HCT116 (cell line): ENCODE measurements at regions not wholly inside any gene's neighbourhood (a gene's known extent, or its start where the extent isn't known, plus 50 kb on each side); places are given as distances from the start of the nearest gene placed in this dataset.

Experiments used
- ATAC-seq: fragments of 200-7000 bp; cut with Tn5 transposase; 2 replicates; pipeline ENCODE4 v1.9.1; 2020; ENCODE audit warnings: mild to moderate bottlenecking, moderate library complexity
- BruUV-seq: library from RNA; stranded (reverse); fragments of 400-500 nt; replicated peaks from 2 replicates; lab custom pipeline; 2021; lab: Mats Ljungman, UMichigan
- CTCF ChIA-PET: fragments of 300-600 bp; sonication (Branson Sonifier 250); formaldehyde crosslinking; loops from one replicate; lab custom pipeline; 2021; ENCODE audit warnings: antibody characterized with exemption; lab: Charles Lee
- POLR2A ChIA-PET: fragments of 300-600, 350-600 bp; sonication (Branson Sonifier 250); formaldehyde crosslinking; loops from one replicate; lab custom pipeline; 2021; ENCODE audit warnings: antibody characterized with exemption; lab: Charles Lee
- RAD21 ChIA-PET, 2 experiments: fragments of 300-600 bp; sonication (Branson Sonifier 250); formaldehyde crosslinking; loops; one replicate each; lab custom pipeline; 2023; ENCODE audit warnings: low total read pairs in 2 of 2; ENCODE audit not compliant: uncharacterized antibody in 2 of 2, unreplicated experiment in 2 of 2, low non-redundant PET in 1 of 2; lab: Charles Lee
- DNase-seq: peaks from one replicate; pipeline ENCODE4 v3.0.0-alpha.2; 2010; ENCODE audit warnings: low read depth, low spot score
- H2AFZ ChIP-seq: fragments of 200-600 bp; shearing (Covaris generic), sonication (generic); 2 replicates; pipeline ENCODE4 v1.6.1; 2017; ENCODE audit warnings: low read depth, mixed run types, mixed read lengths, antibody characterized with exemption, low read length; ENCODE audit not compliant: poor library complexity, severe bottlenecking
- H3K27ac ChIP-seq: 2 replicates; pipeline ENCODE4 v1.5.1; 2012; ENCODE audit warnings: low read depth, low read length
- H3K27me3 ChIP-seq: fragments of 200-600 bp; sonication (generic); 2 replicates; pipeline ENCODE4 v1.6.1; 2016; ENCODE audit warnings: mixed run types, low read length, mixed read lengths; ENCODE audit not compliant: insufficient read depth
- H3K36me3 ChIP-seq, 2 experiments: fragments of 200-500 bp in 1 of 2; fragments of 200-600 bp in 1 of 2; sonication (Bioruptor generic) in 1 of 2; sonication (generic) in 1 of 2; 2 replicates each; pipeline versions ENCODE4 v1.5.1 to v1.6.1; 2014 to 2016; ENCODE audit warnings: low read length in 2 of 2, inconsistent platforms in 1 of 2, mixed read lengths in 1 of 2, mixed run types in 1 of 2; ENCODE audit not compliant: insufficient read depth in 2 of 2, control insufficient read depth in 1 of 2
- H3K4me1 ChIP-seq, 2 experiments: fragments of 200-600 bp in 1 of 2; sonication (generic) in 1 of 2; 2 replicates each; pipeline versions ENCODE4 v1.5.1 to v1.6.1; 2012 to 2017; ENCODE audit warnings: low read length in 2 of 2, inconsistent platforms in 1 of 2, mild to moderate bottlenecking in 1 of 2, mixed read lengths in 1 of 2, mixed run types in 1 of 2, moderate library complexity in 1 of 2; ENCODE audit not compliant: insufficient read depth in 2 of 2, control insufficient read depth in 1 of 2
- H3K4me2 ChIP-seq: fragments of 200-600 bp; sonication (generic); 2 replicates; pipeline ENCODE4 v1.6.1; 2017; ENCODE audit warnings: mixed run types, low read length, mixed read lengths
- H3K4me3 ChIP-seq, 2 experiments: fragments of 200-600 bp in 1 of 2; sonication (generic) in 1 of 2; replicated peaks in 1 of 2; 2 replicates each; pipeline ENCODE4 v1.5.1; 2011 to 2016; ENCODE audit warnings: low read length in 2 of 2, control low read depth in 1 of 2, low read depth in 1 of 2, mild to moderate bottlenecking in 1 of 2, mixed read lengths in 1 of 2, mixed run types in 1 of 2
- H3K79me2 ChIP-seq: fragments of 200-600 bp; sonication (generic); 2 replicates; pipeline ENCODE4 v1.6.1; 2017; ENCODE audit warnings: mild to moderate bottlenecking, mixed run types, low read length, moderate library complexity, mixed read lengths; ENCODE audit not compliant: insufficient read depth
- H3K9ac ChIP-seq: fragments of 200-600 bp; sonication (generic); 2 replicates; pipeline ENCODE4 v1.6.1; 2016; ENCODE audit warnings: low read length, mixed read lengths
- H3K9me2 ChIP-seq: fragments of 200-600 bp; sonication (generic), shearing (Covaris generic); 2 replicates; pipeline ENCODE4 v1.6.1; 2017; ENCODE audit warnings: mixed run types, mild to moderate bottlenecking, moderate library complexity; ENCODE audit not compliant: insufficient read depth
- H3K9me3 ChIP-seq, 2 experiments: fragments of 200-500 bp in 1 of 2; fragments of 200-600 bp in 1 of 2; sonication (Bioruptor generic) in 1 of 2; sonication (generic) in 1 of 2; 2 replicates each; pipeline ENCODE4 v1.6.1; 2014 to 2017; ENCODE audit warnings: low read length in 2 of 2, mixed read lengths in 2 of 2, inconsistent platforms in 1 of 2, low read depth in 1 of 2, mild to moderate bottlenecking in 1 of 2, mixed run types in 1 of 2, moderate library complexity in 1 of 2; ENCODE audit not compliant: control insufficient read depth in 1 of 2, insufficient read depth in 1 of 2
- H4K20me1 ChIP-seq: fragments of 200-600 bp; sonication (generic), shearing (Covaris generic); 2 replicates; pipeline ENCODE4 v1.6.1; 2017; ENCODE audit warnings: mixed run types, mild to moderate bottlenecking, moderate library complexity; ENCODE audit not compliant: insufficient read depth
- ATF3 ChIP-seq: IDR thresholded peaks from 2 replicates; pipeline ENCODE4 v1.6.1; 2012
- CBX3 ChIP-seq: IDR thresholded peaks from 2 replicates; pipeline ENCODE4 v1.6.1; 2012; ENCODE audit warnings: low read depth
- CEBPB ChIP-seq: IDR thresholded peaks from 2 replicates; pipeline ENCODE4 v1.6.1; 2012; ENCODE audit warnings: low read depth
- CTCF ChIP-seq, 3 experiments: fragments of 200-600 bp in 1 of 3; sonication (generic) in 1 of 3; IDR thresholded peaks in 2 of 3; conservative IDR thresholded peaks in 1 of 3; 2 replicates each; pipeline ENCODE4 v1.5.1; 2012 to 2017; ENCODE audit warnings: low read depth in 2 of 3, low read length in 2 of 3, antibody characterized with exemption in 1 of 3, borderline replicate concordance in 1 of 3, control low read depth in 1 of 3, mild to moderate bottlenecking in 1 of 3, mixed read lengths in 1 of 3, mixed run types in 1 of 3, moderate library complexity in 1 of 3; ENCODE audit not compliant: insufficient read depth in 1 of 3
- ELF1 ChIP-seq: IDR thresholded peaks from 2 replicates; pipeline ENCODE4 v1.6.1; 2012; ENCODE audit warnings: low read depth, borderline replicate concordance
- EZH2phosphoT487 ChIP-seq: fragments of 200-600 bp; IDR thresholded peaks from 2 replicates; pipeline ENCODE4 v1.6.1; 2018; ENCODE audit warnings: antibody characterized with exemption, borderline replicate concordance
- FOSL1 ChIP-seq: IDR thresholded peaks from 2 replicates; pipeline ENCODE4 v1.6.1; 2012; ENCODE audit warnings: low read depth
- JUND ChIP-seq: IDR thresholded peaks from 2 replicates; pipeline ENCODE4 v1.6.1; 2012
- POLR2A ChIP-seq: IDR thresholded peaks from 2 replicates; pipeline ENCODE4 v1.7.0; 2011; ENCODE audit warnings: borderline replicate concordance; ENCODE audit not compliant: insufficient read depth, insufficient read length; ENCODE audit errors: extremely low read depth
- RAD21 ChIP-seq: IDR thresholded peaks from 2 replicates; pipeline ENCODE4 v1.6.1; 2012; ENCODE audit warnings: low read depth, mild to moderate bottlenecking
- REST ChIP-seq: IDR thresholded peaks from 2 replicates; pipeline ENCODE4 v1.6.1; 2012; ENCODE audit warnings: low read depth
- SIN3A ChIP-seq: IDR thresholded peaks from 2 replicates; pipeline ENCODE4 v1.6.1; 2012; ENCODE audit warnings: low read depth
- SRF ChIP-seq: IDR thresholded peaks from 2 replicates; pipeline ENCODE4 v1.6.1; 2012; ENCODE audit warnings: low read depth
- TCF7L2 ChIP-seq: IDR thresholded peaks from 2 replicates; pipeline ENCODE4 v1.7.0; 2011; ENCODE audit warnings: borderline replicate concordance, inconsistent platforms; ENCODE audit not compliant: insufficient read depth, insufficient read length; ENCODE audit errors: extremely low read depth
- ZNF274 ChIP-seq: fragments of 200-500 bp; sonication (Bioruptor generic); IDR thresholded peaks from 2 replicates; pipeline ENCODE4 v1.6.1; 2014; ENCODE audit warnings: mild to moderate bottlenecking, low read depth, low read length, inconsistent platforms
- intact Hi-C: fragments of 100-400 bp; cut with micrococcal nuclease; formaldehyde crosslinking; loops from 2 replicates; pipeline ENCODE4 v1.10.0; 2022
- TF ChIP-seq, protein P1 (sequence below): IDR thresholded peaks from 2 replicates; pipeline ENCODE4 v1.6.1; 2011; ENCODE audit warnings: mild to moderate bottlenecking, low read length, moderate library complexity; ENCODE audit not compliant: insufficient replicate concordance; ENCODE audit errors: extremely low read depth

- H3K9ac ChIP-seq, result no peak overlapping the region
- no peaks in the 10 kb centered on the region for H3K4me1 ChIP-seq
- no peaks in the 10 kb centered on the region for H3K9me2 ChIP-seq
- TF ChIP-seq SRF (no peak), RAD21 (no peak), TCF7L2 (no peak), ZNF274 (no peak), SIN3A (no peak), CBX3 (no peak), FOSL1 (no peak), JUND (no peak), ATF3 (no peak), REST (no peak), CTCF (IDR thresholded peaks at IDR 0.05 in 2 of 3, conservative IDR thresholded peaks at IDR 0.05 in 1 of 3; ENCODE audit: borderline replicate concordance in 1 of 3, insufficient read depth in 1 of 3, low read depth in 2 of 3, low read length in 2 of 3) (no peak), ELF1 (no peak), CEBPB (no peak), EZH2phosphoT487 (no peak), POLR2A (no peak)
- TF ChIP-seq, protein P1, sequence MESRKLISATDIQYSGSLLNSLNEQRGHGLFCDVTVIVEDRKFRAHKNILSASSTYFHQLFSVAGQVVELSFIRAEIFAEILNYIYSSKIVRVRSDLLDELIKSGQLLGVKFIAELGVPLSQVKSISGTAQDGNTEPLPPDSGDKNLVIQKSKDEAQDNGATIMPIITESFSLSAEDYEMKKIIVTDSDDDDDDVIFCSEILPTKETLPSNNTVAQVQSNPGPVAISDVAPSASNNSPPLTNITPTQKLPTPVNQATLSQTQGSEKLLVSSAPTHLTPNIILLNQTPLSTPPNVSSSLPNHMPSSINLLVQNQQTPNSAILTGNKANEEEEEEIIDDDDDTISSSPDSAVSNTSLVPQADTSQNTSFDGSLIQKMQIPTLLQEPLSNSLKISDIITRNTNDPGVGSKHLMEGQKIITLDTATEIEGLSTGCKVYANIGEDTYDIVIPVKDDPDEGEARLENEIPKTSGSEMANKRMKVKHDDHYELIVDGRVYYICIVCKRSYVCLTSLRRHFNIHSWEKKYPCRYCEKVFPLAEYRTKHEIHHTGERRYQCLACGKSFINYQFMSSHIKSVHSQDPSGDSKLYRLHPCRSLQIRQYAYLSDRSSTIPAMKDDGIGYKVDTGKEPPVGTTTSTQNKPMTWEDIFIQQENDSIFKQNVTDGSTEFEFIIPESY, result no peak
- no peak overlapping the region for H3K4me3 ChIP-seq
- POLR2A ChIA-PET, result no interaction called here
- H4K20me1 ChIP-seq, result no peaks in the 10 kb centered on the region
- no peak overlapping the region for H2AFZ ChIP-seq
- H3K27ac ChIP-seq, result no peak overlapping the region
- CTCF ChIA-PET, result no interaction called here
- ATAC-seq (no peak), DNase-seq (no peak)
- intact Hi-C loops, result no loop called here
- no peaks in the 10 kb centered on the region for H3K9me3 ChIP-seq
- H3K36me3 ChIP-seq, result no peaks in the 10 kb centered on the region
- no peak overlapping the region for H3K4me2 ChIP-seq
- no peaks in the 10 kb centered on the region for H3K27me3 ChIP-seq
- BruUV-seq, result no TSS peak
- RAD21 ChIA-PET, result no interaction called here
- H3K79me2 ChIP-seq, result no peaks in the 10 kb centered on the region
Measured at GRCh38 chr6:16832043-16832567, 70.8 kb upstream of the ATXN1 start.
